GM21381 (cell line): ENCODE measurements at regions not wholly inside any gene's neighbourhood (a gene's known extent, or its start where the extent isn't known, plus 50 kb on each side); places are given as distances from the start of the nearest gene placed in this dataset.

Source experiments
- ATAC-seq: cut with Tn5 transposase; IDR thresholded peaks from one replicate; pipeline ENCODE4 v1.9.1; 2021; ENCODE audit warnings: mild to moderate bottlenecking, moderate library complexity; ENCODE audit not compliant: unreplicated experiment

GRCh38 chr10:78160591-78160990, 126.9 kb downstream of the RPS24 start:
- ATAC-seq: no peak

- no peak for ATAC-seq
These were observed 129.2 kb downstream of the RPS24 start for GRCh38 chr10:78162853-78163252.

DNA sequence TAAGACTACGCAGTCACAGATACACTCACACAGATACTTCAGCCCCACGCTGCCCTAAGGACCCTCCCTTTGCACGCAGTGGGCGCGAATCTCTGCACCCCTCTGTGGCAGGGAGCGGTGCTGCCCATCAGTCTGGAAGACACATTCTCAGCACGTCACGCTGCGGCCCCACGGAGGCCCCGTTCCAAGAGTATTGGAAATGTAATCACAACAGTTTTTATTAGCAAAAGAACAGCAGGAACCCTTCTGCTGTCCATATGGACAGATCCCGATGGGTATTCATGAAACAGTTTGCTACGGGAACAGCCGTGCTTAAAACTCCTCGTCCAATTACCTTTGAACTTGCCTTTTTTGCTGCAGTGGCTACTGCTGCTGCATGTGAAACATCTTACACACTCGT, 131.0 kb downstream of the RPS24 start:
- ATAC-seq: no peak

DNA sequence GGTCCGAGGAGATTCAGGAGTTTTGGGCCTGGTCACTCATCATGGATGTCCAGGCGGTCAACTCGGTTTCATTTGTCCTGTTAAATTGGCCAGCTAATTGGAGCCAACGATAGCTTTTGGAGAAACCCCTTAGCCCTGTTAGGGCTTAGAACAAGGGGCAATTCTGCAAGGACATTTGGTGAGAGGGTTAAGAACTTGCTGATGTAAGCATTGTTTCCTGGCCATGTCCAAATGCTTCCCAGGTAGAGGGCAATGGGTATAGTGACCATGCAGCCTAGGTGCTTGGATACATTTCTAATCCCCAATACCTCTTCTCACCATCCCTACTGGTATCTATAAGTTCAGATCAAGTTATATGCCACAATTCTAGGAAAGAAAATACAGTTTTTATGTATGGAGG, 131.5 kb downstream of the RPS24 start:
- no peak for ATAC-seq

- ATAC-seq: no peak
These were observed 132.0 kb downstream of the RPS24 start for GRCh38 chr10:78165617-78166016.

DNA sequence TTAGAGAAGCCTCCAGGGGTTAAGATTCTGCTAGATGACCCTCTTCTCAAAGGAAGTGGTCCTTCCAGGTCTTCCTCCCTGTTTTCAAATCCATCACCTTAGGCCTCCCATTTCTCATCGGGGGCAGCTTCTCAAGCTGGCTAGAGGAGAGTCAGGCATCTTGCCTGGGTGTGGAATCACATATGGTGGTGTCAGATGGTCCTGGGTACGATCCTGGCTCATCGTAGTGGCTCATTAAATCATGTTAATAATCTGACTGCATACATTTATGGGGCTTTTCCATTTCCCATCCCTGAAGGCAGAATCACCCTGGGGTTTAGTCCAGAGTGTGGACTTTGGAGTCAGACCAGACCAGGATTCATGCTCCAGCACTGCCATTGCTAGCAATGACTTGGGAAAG, 132.6 kb downstream of the RPS24 start:
- no peak for ATAC-seq

GRCh38 chr10:78169214-78169613, 135.6 kb downstream of the RPS24 start:
- no peak for ATAC-seq

- no peak for ATAC-seq
These were observed 136.4 kb downstream of the RPS24 start for GRCh38 chr10:78170026-78170475.

DNA sequence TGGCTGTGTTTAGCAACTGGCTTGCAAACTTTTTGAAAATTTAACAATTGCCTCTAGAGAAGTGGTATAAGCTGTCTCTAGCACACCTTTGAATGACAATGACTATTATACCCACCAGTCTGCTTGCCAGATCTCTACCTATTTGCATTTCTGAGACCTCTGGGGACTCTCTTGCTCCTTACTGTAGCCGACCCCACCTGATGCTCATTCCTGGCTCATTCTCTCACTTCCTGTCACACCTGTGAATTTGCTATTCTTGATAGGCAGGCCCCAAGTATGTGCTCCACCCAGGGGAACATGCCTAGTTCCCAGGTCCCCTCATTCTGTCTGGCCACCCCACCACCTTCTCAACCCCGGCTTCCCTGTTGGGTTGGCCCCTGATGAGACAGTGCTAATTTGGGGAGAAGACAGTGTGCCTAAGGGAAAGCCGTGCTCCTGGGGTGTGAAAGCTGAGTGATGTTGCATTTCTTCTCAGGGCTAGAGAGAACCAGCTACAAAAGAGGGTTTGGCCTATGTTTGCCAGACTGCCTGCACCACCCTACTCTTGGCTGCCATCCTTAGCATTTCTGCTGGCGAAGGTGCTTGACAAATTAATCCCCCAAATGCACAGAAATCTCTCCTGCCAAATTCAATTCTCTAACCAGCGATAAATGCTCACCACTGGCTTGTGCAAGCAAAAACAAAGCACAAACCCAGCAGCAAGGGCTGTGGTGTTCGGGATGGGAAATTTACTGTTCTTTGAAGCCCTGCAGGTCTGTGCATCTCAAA, 138.2 kb downstream of the RPS24 start:
- no peak for ATAC-seq

DNA sequence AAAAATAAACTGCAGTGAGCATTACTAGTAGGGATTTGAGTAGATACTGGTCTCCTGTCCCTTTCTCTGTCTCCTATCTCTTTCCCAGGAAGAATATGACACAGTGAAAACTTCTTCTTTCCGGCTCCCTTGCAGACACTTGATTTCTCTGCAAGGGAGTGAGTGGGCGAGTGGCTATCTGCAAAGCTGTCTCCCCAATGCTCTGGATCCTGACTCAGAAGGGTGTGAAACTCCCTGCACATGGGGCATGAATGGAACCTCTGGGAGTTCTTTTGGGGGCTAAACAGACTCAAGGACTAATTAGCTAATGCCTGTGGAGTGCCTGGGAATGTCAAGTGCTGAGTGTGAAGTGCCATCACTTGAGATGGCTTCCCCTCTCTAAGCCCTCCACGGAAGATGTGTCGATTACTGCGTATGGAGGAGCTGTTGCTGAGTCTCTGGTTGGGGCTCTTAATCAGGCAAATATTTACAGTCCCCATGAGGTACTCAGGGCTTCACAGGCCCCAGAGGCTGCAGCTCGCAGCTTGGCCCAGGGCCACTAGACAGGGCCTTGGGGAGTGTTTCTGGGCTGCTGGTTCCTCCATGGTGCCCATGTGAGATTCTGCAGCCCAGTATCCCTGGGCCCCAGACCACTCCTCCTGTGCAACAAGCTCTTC, 139.8 kb downstream of the RPS24 start:
- no peak for ATAC-seq

GRCh38 chr10:78175444-78176015, 141.9 kb downstream of the RPS24 start:
- no peak for ATAC-seq

GRCh38 chr10:78176320-78177317, 143.0 kb downstream of the RPS24 start:
- no peak for ATAC-seq

- no peak for ATAC-seq
These were observed 144.0 kb downstream of the RPS24 start for GRCh38 chr10:78177491-78178185.

DNA sequence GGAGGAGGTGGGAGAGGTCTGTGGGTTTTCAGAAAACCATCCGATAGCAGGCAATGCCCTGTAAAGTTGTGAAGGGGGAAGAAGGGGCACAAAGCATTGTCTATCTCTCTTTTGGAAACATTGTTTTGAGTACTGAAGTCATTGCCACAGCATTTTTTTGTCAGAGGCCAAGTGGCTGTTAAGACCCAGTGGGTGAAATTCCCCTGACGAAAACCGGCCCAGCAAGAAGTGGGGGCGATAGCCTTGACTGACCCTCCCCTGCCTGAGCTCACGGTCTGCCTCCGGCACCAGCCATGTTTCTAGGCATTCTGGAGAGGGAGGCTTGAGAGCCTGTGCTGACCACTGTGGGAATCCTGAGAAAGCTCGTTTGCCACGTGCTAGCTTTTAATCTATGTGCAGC, 144.7 kb downstream of the RPS24 start:
- ATAC-seq: no peak

DNA sequence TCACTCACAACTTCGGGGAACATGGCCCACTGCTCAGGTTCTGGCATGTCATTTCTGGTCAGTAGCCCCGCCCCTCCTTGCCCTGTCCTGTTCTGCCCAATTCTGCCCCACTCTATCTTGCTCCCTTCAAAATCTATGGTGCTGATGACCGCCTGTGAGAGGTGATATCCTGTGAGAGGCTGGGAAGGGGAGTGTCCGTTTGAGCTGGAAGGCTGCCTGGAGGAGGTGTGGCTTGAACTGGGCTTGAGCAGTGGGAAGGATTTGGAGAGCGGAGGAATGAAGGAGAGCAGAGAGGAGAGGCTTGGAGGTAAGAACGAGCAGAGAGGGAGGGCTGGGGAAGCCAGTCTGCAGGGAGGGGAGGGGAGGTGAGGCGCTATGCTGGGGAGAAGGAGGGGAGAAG, 145.3 kb downstream of the RPS24 start:
- ATAC-seq: no peak

GRCh38 chr10:78179886-78180705, 146.4 kb downstream of the RPS24 start:
- no peak for ATAC-seq

- ATAC-seq: no peak
These were observed 147.9 kb downstream of the RPS24 start for GRCh38 chr10:78181381-78182055.

DNA sequence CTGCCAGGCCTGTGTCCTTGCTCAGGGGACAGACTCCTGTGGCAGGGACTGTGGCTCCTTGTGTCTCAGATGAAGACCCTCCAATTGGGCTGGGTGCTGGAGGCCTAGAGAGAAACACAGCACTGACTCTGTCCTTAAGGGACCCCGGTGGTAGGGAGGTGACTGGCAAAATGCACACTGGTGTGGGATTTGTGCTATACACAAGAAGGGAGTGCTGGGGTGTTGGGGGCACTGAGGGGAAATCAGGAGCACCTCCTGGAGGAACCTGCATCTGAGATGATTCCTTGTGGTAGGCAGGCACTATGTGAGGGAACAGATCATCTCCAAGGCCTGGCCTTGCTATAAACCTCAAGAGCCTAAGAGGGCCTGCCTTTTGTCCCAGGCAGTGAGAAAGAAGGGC, 149.2 kb downstream of the RPS24 start:
- no peak for ATAC-seq
